GM19035 (cell line): ENCODE measurements at regions not wholly inside any gene's neighbourhood (a gene's known extent, or its start where the extent isn't known, plus 50 kb on each side); places are given as distances from the start of the nearest gene placed in this dataset.
"Not testable (repeated sequence)": the region's sequence is repeated elsewhere in the genome, so short reads cannot be mapped to it uniquely, and the experiment has no call there.

Experiments
- ATAC-seq: cut with Tn5 transposase; IDR thresholded peaks from one replicate; pipeline ENCODE4 v1.9.1; 2021; ENCODE audit not compliant: unreplicated experiment

DNA sequence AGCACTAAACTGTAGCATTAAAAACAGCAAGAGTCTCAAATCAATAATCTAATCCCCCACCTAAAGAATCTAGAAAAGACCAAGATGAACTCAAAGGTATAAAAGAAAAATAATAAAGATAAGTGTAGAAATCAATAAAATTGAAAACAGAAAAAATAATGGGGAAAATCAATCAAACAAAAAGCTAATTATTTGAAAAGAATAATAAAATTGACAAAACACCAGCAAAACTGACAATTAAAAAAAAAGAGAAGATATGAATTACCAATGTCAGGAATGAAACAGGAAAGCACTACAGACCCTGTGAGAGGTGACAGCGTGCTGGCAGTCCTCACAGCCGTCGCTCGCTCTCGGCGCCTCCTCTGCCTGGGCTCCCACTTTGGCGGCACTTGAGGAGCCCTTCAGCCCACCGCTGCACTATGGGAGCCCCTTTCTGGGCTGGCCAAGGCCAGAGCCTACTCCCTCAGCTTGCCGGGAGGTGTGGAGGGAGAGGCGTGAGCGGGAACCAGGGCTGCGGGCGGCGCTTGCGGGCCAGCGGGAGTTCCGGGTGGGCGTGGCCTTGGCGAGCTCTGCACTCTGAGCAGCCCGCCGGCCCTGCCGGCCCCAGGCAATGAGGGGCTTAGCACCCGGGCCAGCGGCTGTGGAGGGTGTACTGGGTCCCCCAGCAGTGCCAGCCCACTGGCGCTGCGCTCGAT, 105.3 kb upstream of the HEY2 start:
- ATAC-seq: not testable (repeated sequence)

DNA sequence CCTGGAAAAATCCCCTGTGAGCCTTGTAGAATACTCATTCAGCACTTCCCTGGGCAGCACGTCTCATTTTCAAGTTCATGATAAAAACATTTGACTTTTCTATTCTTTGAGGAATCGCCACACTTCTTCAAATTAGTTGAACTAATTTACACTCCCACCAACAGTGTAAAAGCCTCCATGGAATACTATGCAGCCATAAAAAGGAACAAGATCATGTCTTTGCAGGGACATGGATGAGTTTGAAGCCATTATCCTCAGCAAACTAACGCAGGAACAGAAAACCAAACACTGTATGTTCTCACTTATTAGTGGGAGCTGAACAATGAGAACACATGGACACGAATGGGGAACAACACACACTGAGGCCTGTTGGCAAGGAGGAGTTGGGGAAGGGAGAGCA, 102.0 kb upstream of the HEY2 start:
- ATAC-seq: no peak

DNA sequence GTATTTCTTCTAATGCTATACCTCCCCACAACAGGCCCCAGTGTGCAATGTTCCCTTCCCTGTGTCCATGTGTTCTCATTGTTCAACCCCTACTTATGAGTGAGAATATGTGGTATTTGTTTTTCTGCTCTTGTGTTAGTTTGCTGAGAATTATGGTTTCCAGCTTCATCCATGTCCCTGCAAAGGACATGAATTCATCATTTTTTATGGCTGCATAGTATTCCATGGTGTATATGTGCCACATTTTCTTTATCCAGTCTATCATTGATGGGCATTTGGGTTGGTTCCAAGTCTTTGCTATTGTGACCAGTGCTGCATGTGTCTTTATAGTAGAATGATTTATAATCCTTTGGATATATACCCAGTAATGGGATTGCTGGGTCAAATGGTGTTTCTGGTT, 95.7 kb upstream of the HEY2 start:
- ATAC-seq: not testable (repeated sequence)

DNA sequence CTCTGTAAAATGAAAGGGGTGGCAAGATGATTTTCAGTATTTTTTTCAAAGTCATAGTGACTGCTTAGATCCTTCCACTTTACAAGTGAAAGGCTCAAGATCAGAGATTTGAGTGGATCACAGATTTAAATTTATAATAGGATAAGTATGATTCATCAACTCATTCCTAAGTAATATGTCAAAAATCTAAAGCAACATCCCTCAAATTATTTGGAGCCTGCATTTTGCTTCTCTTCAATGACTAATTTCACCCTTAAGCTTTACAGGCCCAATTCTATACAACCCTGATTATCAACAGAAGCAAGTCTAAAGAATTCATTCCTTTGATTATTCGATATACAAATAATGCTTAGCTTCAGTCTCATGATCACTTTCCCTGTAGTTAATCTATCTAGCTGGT, 93.9 kb upstream of the HEY2 start:
- no peak for ATAC-seq

DNA sequence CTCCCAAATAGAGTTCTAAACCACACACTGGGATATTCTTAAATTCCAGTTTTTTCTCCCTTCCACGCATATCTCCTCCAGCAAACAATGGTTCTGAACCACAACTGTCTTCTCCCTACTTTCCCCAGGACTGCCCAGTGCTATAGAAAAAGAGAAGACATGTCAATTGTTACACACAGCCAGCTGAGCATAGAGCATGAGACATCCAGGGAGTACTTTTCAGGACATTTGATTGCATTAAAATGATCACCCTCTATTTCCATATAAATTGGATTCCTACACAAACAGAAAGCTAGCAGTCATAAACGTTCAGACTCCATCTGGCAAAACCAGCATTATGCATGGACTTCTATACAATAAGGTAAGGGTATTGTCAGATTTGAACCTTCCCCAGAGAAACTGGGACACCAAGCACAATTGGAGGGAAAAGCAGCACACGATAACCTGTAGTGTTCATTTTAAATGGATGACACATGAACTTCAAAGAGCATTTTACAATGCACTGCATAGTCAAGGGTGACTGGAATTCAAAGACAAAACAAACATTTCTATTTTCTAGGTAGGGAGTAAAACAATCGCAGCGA, 93.1 kb upstream of the HEY2 start:
- ATAC-seq: no peak

DNA sequence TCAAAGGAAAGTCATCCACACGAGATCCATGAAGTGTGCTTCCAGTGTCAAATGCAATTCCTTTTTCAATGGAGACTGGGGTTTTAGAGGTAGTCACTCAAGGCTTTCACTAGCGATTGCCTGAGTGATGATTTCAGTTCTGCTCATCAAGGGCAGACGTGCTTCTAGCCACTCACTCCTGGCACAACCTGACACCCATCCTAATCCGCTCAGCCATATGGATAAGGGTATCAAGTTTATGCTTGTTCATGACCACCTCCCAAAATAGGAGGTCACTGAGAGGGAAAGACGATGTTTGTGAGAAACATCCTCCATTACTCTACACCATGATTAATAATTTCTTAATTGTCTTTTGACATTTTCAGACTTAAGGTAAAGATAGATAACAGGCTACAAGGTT, 91.3 kb upstream of the HEY2 start:
- no peak for ATAC-seq

DNA sequence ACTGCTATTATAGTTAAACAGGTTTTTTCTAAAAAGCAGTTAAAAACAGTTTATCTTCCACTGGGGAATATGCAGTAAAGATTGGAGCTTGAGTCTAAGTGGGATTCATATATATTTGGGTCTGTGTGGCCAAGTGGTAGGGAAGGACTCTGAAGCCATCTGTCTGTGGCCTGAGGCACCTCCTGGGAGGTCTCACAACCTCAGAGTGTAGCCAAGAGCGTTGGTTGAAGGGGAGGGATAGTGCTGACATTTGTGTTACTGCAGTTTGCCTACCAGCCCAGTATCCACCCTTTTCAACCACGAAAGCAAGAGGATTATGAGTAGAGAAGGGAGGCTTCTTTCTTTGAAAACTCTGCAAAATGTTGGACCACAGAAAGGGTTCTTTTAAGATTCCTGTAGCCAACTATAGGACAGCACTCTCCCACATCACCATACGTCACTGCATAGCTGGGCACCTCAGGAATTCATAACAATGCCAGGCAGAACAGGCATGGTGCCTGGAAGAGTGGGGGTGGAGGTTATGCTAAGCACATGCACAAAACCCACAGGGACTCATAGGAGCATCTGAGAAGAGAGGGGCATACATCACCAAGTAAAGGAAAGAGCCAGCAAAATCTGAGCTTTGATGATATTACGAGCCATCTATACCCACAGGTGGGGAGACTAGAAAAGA, 90.5 kb upstream of the HEY2 start:
- no peak for ATAC-seq

DNA sequence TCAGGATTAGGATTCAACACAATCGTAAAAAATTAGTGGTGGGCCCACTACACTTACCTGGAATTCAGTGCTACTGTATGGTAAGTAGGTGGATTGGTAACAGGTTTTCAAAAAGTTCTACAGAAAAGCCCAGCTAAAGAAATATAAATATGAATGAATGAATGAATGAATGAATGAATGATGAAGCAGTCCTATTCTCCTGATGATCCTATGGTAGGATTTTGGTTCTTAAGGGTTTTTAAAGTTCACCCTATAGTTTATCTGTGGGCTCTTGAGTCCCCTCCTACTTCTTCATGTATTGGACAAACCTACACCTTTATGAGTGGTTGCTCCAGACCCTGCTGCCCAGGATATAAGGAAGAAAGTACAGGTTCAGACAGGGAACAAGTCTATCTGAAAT, 89.5 kb upstream of the HEY2 start:
- no peak for ATAC-seq

DNA sequence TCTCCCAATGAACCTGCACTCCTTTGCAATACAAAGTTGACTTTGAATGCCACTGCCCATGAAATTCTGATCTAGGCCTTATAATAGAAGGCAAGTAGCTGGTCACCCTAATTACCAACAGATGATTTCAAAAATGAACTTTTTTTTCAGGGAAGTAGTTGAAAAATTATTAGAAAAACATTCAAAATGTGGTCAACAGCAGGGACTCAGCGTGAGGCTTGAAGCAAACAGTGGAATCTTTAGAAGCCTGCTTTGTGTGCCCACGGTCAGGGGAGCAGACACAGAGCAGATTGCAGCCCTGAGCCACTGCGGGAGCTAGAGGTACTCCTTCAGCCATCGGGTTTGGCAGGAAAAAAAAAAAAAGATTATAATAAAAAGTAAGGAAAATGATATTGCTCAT, 87.1 kb upstream of the HEY2 start:
- no peak for ATAC-seq

DNA sequence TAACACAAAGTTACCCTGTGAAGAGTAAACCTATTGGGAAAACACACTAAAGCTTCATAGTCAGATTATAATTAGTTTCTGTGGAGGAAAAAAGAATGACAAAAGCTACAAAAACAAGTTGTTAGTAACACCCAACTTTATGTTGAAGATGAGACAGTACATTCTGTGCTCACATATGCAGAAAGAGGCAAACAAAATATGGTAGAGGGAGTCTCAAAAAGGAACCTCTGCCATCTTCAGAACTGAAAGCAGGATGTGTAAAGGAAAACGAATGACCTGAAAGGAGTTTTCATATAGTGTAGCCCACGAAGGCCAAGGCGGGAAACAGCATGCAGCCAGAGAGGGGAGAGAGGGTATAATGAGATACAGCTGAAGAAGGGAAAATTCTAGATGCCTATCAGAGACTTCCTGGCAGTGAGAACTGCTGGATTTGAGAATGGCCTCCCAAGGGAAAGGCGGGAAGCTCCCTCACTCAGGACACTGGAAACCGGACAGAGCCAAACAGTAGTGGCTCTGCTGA, 84.1 kb upstream of the HEY2 start:
- ATAC-seq: no peak

DNA sequence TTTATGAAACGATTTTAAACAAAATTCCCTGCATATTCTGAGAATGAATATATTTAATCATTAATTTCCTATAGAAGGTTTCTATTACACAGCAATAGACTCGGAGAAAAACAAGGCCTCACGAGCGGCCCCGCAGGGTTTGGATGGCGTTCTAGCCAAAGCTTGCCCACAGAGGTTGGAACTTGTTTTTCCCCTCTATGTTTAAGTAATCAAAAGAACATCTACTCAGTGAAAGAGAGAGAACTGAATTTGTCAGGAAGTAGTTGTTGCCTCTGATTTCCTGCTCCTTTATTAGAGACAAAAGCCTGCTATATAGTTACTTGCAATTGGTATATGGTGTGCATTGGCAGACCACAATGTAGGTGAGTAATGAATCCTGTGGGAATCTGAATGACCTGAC, 82.1 kb upstream of the HEY2 start:
- no peak for ATAC-seq

DNA sequence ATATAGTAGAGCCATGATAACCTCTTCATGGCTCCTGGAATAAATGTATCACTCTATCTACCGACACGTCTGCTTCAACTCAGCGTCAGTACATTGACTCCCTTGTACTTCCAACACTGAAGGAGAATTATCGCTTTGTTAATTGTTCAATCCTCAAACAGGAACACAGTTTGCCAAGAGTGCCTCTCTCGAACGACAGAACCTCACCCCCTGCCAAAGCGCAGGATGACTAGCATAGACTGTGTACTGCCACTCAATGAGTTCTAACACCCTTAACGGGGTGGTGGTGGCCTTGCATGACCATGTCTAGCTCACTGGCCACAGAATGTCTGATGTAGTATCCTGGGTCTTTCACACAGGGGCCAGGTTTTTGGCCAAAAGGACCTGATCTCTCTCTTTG, 81.4 kb upstream of the HEY2 start:
- no peak for ATAC-seq

DNA sequence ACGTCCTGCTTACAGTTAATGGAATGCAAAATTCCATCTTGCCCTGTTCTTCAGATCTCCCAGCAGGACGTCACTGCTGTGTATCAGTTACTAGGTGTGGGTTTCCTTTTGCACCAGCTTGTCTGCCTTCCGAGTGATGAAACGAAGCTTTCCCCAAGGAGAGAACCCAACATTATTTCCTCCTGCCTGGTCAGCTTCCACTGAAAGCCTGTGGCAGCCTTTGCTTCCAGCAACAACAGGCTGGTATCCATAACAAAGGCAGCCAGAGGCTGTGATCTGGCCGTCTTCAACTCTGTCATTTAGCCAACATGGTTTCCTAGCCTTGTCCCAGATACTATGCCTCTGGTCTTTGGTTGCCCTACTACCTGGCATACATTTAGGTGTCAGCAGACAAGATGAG, 78.9 kb upstream of the HEY2 start:
- ATAC-seq: no peak

DNA sequence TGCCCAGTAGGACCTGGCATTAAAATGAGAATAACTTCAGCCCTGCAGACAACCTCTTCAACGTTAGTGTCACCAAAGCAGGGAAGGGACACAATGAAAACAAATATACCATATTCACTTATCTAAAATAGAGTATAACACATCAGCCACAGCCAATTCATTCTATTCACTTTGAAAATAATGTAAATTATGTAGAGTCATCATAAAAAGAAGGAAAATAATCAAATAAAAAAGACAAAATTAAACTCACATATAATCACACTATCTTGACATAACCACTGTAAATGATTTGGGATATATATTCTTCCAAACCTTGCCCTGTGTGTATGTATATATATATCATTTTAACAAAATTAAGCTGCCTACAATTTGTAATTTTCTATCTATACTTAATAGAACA, 78.1 kb upstream of the HEY2 start:
- ATAC-seq: no peak

DNA sequence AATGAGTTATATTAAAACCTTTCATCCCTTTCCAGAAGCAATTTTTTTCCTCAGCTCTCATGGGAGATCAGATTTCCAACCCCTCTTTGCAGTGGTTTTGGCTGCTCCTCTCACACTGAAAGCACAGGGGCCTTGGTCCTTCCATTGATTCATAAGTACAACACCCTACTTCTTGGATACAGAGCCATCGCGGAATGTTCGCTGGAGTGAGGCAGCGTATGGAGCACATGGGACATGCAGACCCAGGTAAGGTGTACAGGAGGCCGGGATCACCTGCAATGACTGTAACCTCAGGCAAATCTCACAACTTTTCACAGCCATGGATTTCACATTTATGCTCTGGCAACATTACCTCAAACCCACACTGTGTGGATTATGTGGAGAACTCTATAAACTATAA, 75.2 kb upstream of the HEY2 start:
- no peak for ATAC-seq

DNA sequence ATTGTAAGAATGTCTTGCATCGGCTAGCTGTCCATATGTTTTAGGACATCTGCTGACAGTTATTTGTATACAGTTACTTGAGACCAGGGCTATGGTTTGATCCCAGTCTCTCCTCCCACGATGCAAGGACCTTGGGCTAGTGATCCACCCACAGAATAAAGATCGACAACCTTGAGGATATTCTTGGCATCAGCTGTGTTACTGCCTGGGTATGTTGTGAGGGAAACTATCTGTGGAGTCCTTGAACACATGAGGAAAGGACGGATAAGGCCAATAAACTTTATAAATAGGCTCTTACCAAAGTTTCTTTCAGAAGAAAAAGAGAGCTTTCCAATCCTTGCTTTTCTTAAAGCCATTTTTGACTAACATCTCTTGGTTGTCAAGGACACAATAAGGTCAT, 70.8 kb upstream of the HEY2 start:
- ATAC-seq: no peak

DNA sequence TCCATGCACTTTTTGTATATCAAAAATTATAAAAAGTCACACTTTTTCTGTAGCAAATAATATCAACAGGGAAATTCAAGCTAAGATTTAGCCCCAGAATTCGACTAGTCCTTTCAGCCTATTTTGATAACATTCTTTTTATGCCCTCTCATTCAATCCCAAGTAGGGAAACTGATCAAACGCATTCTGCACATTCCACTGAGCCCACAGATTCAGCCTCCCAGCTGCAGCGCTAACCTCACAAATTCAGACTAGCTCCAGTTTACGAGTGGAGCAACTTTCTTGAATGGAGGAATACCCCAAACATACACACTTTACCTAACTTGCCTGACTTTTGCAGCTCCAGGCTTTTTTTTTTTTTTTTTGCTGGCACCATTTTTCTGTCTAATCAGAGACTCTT, 70.3 kb upstream of the HEY2 start:
- no peak for ATAC-seq

DNA sequence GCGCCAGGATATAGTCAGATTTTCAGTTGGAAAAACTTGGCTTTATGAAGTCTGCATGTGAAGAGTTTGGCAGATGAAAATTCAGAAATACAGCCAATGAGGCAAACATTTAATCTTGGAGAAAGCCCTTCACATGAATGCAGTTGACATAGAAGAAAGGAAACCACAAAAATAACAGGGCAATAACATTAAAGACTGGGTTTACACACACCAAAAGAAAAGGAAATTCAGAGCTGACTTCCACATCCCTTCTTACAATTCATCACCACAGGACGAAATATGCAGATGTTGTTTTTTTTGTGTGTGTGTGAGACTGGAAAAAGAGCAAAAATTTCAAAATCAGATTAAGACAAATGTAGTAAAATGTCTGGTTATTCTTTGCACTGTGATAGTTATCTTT, 69.8 kb upstream of the HEY2 start:
- no peak for ATAC-seq

DNA sequence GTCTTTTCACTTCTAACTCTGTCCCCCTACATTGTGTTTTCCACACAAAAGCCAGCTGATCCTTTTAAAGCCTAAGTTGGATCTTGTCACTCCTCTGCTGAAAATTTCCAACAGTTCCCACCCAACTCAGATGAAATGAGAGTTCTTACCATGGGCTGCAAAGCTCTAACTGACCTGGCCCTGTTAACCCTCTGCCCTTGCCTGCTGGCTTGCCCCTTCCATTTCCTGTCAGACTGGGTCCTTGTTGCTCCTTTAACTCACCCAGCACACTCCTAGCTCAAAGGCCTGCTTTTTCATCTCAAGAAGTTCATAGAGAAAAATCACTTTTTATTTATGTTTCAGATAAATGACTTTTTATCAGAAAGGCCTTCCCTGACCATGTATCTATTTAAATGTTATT, 66.5 kb upstream of the HEY2 start:
- no peak for ATAC-seq

DNA sequence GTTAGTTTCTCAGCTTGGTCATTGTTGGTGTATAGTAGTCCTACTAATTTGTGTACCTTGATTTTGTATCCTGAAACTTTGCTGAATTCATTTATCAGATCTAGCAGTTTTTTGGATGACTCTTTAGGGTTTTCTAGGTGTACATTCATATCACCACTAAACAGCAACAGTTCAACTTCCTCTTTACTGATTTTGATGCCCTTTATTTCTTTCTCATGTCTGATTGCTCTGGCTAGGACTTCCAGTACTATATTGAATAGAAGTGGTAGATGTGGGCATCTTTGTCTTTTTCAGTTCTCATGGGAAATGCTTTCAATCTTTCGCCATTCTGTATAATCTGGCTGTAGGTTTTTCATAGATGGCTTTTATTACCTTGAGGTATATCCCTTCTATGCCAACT, 61.3 kb upstream of the HEY2 start:
- no peak for ATAC-seq

DNA sequence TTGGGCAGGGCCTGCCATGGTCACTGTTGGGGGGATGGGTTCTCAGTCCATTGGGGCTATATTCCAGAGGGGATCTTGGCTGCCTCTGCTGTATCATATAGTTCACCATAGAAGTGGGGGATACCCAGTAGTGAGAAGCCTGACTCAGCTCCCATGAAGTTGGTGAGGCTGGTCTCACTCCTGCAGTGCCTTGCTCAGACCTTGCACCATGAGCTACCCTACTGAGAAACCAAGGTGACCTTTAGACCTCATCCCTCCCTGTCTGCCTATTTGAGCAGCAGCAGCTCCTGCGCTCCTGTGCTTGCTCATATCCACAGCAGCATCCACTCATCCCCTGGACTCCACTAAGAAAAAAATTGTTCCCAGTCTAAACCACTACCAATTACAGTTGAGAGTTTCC, 56.0 kb upstream of the HEY2 start:
- ATAC-seq: no peak

DNA sequence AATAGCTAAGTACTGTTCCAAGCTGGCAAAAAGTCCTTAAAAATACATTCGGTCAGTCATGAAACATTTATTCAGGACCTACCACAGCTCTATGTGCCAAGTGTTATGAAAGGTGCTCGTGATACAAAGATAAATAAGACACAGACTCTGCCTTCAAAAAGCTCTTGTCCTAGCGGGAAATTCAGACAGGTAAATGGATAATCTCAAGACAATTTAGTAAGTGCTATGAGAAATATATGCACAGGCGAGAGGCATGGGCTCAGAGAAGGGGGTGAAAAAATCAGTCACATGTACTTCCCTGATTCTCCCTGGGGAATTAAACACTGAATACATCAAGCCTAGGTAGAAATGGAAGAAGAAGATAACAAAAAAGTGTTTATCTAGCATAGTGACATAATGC, 49.8 kb upstream of the HEY2 start:
- no peak for ATAC-seq
